ENCODE measurements at regions not wholly inside any gene's neighbourhood (a gene's known extent, or its start where the extent isn't known, plus 50 kb on each side); places are given as distances from the start of the nearest gene placed in this dataset.
"Not testable (repeated sequence)": the region's sequence is repeated elsewhere in the genome, so short reads cannot be mapped to it uniquely, and the experiment has no call there.

DNA sequence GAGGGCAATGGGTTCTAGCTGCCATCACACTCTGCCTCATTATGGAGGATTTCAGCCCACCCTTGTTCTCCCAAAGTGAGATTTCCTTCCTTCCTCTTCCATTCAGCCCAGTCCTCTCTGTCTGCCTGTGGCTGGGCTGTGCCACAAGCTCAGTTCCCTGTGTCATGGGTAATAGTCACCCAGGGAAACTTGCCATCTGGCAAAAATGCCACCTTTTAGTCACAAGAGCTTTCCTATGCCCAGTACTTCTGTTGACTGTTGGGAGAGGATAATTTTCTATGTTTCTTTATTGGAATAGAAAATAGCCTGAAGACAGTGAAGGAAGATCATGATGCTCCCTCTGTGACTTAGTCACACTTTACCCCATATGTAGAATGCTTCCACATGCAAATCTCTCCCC, 71.4 kb downstream of the TLR4 start:
- DNase-seq (ENCODE audit: low spot score) = no peak

- DNase-seq (ENCODE audit: low spot score) = no peak
These were observed 73.6 kb downstream of the TLR4 start for GRCh38 chr9:117777823-117778222.

- DNase-seq (ENCODE audit: low spot score) = no peak
These were observed 75.6 kb downstream of the TLR4 start for GRCh38 chr9:117779760-117780159.

DNA sequence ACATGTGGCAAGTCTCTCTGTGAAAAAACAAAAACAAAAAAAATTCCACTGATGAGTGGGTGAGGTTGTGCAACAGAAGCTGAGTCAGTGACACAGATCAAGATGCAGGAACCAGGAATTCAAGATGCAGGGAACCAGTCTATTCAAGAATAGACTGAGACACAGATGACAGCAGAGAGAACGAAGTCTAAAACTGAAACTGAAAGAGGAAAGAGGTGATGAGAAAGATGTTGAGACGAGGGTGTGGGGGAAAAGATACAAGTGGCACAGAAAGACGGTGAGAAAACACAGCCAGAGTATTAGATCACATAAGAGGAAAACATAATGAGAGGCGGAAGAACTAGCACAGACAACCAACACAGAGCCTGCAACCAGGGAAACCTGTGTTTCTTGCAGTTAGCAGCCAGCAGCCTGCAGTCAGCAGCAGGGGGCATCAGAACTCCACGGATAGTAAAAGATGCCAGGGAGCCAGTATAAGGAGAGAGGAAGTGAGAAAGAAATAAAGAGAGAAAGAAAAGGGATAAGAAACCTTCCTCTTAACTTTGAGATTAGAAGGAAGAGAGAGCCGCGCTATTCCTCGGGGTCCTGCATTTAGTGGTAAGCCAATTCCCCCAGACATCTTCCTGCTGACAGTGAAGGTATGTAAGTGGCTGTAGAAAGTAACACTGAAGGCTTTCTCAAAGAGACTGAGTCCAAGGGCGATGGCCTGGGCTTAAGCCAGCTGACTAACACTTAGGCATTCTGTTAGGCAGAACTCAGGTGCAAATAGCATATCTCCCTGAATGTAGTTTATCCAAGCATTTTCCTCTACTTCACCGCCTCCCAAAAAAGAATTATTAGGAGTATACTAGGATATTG, 79.0 kb downstream of the TLR4 start:
- DNase-seq (ENCODE audit: low spot score) = peak; percentile 3

DNA sequence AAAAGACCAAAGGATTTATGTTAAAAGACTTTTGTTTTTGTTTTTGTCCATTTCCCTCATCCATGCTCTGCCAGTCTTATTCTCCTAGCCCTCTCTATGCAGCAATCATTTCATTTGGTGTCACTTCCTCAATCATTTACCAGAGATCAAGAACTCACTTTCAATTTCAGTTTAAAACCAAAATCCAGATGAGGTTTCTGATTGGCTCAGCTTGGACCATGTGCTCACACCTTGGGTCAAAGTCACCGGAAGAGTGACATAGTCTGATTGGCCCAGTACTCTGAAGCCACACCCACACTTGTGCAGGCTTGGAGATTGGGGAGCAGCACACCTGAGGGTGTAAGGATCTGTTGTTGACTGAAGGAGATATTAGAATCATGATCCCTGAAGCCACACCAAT, 79.6 kb downstream of the TLR4 start:
- DNase-seq (ENCODE audit: low spot score) = no peak

DNA sequence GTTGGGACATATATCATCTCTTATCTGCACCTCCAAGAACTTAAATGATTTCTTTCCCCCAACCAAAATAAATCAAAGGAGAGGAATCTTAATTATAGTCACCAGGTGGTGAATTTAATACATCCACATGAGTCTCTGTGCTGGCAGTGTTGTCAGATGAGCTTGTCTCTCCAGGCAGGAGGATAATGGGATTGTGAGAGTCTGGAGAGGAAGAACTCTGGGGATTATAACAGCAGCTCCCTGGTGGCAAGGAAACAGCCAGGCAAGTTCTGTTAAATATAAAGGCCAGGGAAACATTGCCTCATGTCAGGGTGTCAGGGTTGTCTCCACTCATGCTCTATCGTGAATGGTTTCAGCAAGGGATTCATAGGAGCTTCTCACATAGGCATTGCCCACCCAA, 80.8 kb downstream of the TLR4 start:
- no peak for DNase-seq (ENCODE audit: low spot score)

DNA sequence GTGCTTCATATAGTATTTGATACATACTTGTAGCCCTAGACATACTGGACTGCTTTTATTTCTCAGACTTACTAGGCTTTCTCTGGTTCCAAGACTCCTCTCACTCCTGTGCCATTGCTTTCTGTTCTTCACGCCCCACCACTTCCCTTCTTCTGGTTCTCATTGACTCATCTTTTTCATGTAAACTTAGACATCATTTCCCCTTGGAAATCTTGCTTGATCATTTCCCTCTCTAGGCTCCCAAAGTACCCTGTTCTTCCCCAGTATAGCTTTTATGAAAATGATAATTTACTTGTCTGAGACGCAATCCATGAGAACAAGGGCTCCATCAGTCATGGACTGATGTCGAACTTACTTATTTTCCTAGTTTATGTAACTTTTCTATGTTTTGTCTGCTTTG, 83.5 kb downstream of the TLR4 start:
- DNase-seq (ENCODE audit: low spot score) = no peak

DNA sequence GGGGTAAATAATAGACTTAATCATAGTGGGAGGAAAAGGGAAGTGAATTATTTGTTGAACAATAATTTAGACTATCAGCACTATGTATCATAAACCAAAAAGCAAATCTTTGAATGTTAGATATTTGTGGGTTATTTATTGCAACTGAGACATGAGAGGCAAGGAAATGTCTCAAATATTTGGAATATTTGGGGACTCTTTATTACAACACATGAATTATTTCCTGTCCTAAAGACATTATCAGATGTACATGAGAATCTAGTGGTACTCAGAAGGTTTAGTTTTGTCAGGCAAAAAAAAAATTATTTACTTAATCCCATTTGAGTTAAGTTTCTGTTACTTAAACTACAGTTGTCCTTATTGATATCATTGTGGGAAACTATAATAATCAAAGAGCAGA, 91.1 kb downstream of the TLR4 start:
- no peak for DNase-seq (ENCODE audit: low spot score)

DNA sequence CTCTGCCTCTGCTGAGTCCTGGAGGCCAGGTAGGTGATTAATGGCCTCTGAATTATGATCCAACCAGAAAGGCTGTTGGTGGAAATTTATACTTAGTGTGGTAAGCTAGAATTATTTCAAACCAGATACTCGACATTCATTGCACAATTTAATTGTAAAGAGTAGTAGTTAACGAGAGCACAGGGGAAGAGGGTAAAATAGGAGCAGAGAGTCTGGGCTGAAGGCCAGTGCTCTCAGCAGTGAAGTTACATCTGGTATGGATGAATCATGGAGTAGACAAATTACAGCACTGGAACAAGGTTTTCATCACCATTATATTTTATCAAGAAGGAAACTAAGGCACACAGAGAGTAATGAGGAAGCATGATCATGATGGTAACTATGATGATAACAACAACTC, 92.5 kb downstream of the TLR4 start:
- no peak for DNase-seq (ENCODE audit: low spot score)

- no peak for DNase-seq (ENCODE audit: low spot score)
These were observed 96.2 kb downstream of the TLR4 start for GRCh38 chr9:117800389-117800788.

DNA sequence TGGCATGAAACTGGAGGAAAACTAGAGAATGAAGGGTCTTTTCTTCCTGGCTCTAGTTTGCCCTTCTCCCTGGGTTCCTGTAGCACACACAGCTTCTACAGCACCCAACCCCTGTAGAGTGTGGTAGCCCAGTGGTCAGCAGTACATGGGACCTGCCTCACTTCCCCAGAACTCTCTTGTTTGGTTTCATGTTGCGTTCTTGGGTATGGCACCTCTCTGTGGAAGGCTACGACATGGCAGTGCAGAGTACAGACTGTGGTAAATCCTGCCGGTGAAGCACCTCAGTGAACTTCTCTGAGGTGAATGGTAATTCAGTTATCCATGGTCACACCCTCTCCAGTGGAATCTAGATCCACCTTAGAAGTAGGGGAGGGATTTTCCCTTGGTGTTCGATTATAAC, 105.5 kb downstream of the TLR4 start:
- no peak for DNase-seq (ENCODE audit: low spot score)

DNA sequence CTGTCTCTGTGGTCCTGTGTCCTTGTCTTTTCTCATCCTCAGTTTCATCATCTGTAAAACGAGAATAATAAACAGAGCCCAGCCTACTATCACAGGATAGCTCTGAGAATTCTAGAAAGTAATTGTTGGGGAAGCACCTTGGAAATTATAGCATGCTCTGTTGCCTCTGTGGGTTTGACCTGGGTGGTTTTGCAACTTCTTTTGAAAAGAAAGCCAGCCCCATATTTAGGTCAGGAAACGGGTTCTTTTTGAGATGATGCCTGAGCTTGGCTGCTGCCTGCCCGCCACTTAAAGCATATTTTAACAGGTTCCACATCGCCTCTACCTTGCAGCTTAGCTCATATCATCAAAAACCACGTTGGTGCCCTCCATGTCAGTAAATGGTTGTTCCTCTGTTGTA, 111.1 kb downstream of the TLR4 start:
- no peak for DNase-seq (ENCODE audit: low spot score)

- no peak for DNase-seq (ENCODE audit: low spot score)
These were observed 111.7 kb downstream of the TLR4 start for GRCh38 chr9:117815948-117816347.

DNA sequence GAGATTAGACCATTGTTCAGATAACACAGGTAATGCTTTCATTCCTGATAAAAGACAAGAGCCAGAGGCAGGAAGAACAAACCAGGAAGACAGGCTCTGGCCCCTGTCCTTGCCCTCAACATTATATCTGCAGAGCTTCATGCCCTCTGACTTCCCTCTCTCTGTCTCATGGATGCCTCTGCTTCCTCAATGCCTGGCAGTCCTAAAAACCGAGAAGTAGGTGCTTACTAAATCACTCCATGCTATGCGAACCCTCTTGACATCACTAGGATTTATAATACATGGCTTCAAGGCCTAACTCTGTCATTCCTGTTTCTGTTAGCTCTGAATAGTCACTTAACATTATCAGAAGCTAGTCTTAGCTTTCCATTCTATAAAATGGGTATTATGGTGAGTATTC, 117.8 kb downstream of the TLR4 start:
- DNase-seq (ENCODE audit: low spot score) = no peak

DNA sequence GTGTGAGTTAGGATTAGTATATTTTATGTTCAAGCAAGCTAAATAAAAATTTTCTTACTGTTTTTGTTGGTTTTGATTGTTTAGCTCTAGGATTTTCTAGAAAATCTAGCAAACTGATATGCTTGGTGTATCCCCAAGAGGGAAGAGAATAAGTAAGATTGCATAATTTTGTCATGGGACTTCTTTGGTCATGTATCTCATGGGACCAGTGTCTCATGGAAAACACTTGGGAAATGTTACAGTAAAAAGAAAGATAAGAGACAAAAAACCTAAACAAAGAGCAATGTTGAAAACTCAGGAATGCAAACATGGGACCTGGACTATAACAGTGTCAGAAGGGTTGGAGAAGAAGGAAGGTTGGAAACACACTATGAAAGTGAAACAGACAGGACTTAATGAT, 119.4 kb downstream of the TLR4 start:
- no peak for DNase-seq (ENCODE audit: low spot score)

GRCh38 chr9:117825609-117826347, 121.6 kb downstream of the TLR4 start:
- no peak for DNase-seq (ENCODE audit: low spot score)

- no peak for DNase-seq (ENCODE audit: low spot score)
These were observed 122.6 kb downstream of the TLR4 start for GRCh38 chr9:117826837-117827236.

GRCh38 chr9:117827456-117827855, 123.3 kb downstream of the TLR4 start:
- no peak for DNase-seq (ENCODE audit: low spot score)

DNA sequence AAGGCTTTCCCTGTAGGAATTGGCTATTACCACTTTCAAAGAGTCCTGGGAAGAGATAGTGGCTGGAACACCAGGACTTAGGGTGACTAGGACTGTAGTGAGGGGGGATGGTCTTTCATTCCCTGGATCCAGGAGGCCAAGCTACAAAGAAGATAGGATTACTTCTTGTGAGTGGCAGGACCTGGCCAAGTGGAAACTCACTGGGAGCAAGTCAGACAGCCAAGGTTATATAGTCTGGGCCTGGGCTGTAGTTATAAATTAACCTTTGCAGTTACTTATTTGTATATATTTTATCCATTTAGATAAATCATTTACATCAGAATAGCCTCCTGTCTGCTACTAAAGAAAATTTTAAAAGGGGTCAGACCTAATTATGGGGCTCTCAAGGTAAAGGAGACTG, 124.3 kb downstream of the TLR4 start:
- DNase-seq (ENCODE audit: low spot score) = no peak

- DNase-seq (ENCODE audit: low spot score) = no peak
These were observed 131.6 kb downstream of the TLR4 start for GRCh38 chr9:117835798-117836197.

GRCh38 chr9:117839862-117840261, 135.7 kb downstream of the TLR4 start:
- DNase-seq (ENCODE audit: low spot score) = no peak

GRCh38 chr9:117851836-117852461, 147.7 kb downstream of the TLR4 start:
- not testable (repeated sequence) for DNase-seq (ENCODE audit: low spot score)

DNA sequence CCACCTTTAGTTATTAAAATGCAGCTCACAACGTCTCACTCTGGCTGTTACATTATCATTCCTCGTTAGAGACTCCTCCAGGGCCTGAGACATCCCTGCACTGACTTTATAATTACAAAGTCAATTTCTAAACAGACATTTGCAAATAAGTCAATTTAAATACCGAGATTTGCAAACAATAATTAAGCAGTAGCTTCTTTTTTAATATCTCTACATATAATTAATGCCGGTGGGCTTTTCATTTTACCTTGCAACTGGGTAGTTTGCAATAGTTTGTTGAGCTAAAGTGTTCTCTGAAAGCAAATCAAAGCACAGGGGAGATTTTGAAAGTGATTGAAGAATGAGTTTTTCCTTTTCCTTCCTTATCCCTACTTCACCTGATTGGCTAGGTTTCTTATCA, 154.4 kb downstream of the TLR4 start:
- no peak for DNase-seq (ENCODE audit: low spot score)
